SU-DHL-6 (cell line): ENCODE measurements at regions not wholly inside any gene's neighbourhood (a gene's known extent, or its start where the extent isn't known, plus 50 kb on each side); places are given as distances from the start of the nearest gene placed in this dataset.

ENCODE experiments used
- H2AFZ ChIP-seq: fragments of 200-600 bp; sonication (generic); 2 replicates; pipeline ENCODE4 v1.6.1; 2014; ENCODE audit warnings: low read depth, mild to moderate bottlenecking, moderate library complexity, mixed read lengths, antibody characterized with exemption, low read length; ENCODE audit not compliant: severe bottlenecking
- H3F3A ChIP-seq: fragments of 200-600 bp; shearing (Covaris generic); 2 replicates; pipeline ENCODE4 v1.6.0; 2016; ENCODE audit warnings: antibody characterized with exemption, mild to moderate bottlenecking; ENCODE audit not compliant: insufficient read depth
- H3K27ac ChIP-seq: fragments of 200-600 bp; sonication (generic); 2 replicates; pipeline ENCODE4 v1.5.1; 2016; ENCODE audit warnings: low read depth, mild to moderate bottlenecking, low read length, moderate library complexity, mixed read lengths
- H3K27me3 ChIP-seq: fragments of 200-600 bp; sonication (generic), shearing (Covaris generic); 2 replicates; pipeline ENCODE4 v1.6.0; 2014; ENCODE audit warnings: mild to moderate bottlenecking, low read length
- H3K36me3 ChIP-seq: fragments of 200-600 bp; sonication (generic); 2 replicates; pipeline ENCODE4 v1.6.1; 2014; ENCODE audit warnings: mild to moderate bottlenecking, low read length, mixed read lengths
- H3K4me2 ChIP-seq: fragments of 300-600, 200-600 bp; shearing (Covaris generic), sonication (generic); 2 replicates; pipeline ENCODE4 v1.6.0; 2014; ENCODE audit warnings: low read length, low read depth, mild to moderate bottlenecking; ENCODE audit not compliant: poor library complexity, severe bottlenecking
- H3K4me3 ChIP-seq: fragments of 200-600 bp; sonication (generic); 2 replicates; pipeline ENCODE4 v1.5.1; 2014; ENCODE audit warnings: antibody characterized with exemption, low read length, mild to moderate bottlenecking, mixed read lengths; ENCODE audit not compliant: insufficient read depth, poor library complexity, severe bottlenecking
- H3K79me2 ChIP-seq: fragments of 200-600 bp; sonication (generic); 2 replicates; pipeline ENCODE4 v1.6.1; 2014; ENCODE audit warnings: mild to moderate bottlenecking, low read length, moderate library complexity; ENCODE audit not compliant: insufficient read depth
- H3K9ac ChIP-seq: fragments of 200-600 bp; sonication (generic); 2 replicates; pipeline ENCODE4 v1.7.0; 2014; ENCODE audit warnings: mild to moderate bottlenecking, low read length
- H3K9me2 ChIP-seq: fragments of 200-600 bp; sonication (generic); replicated peaks from 2 replicates; pipeline ENCODE4 v1.6.1; 2014; ENCODE audit warnings: low read length; ENCODE audit not compliant: insufficient read depth
- H3K9me3 ChIP-seq: fragments of 200-600 bp; sonication (generic); 2 replicates; pipeline ENCODE4 v1.6.1; 2014; ENCODE audit warnings: low read length, mixed read lengths; ENCODE audit not compliant: insufficient read depth
- H4K20me1 ChIP-seq: fragments of 200-600 bp; sonication (generic); 2 replicates; pipeline ENCODE4 v1.6.1; 2014; ENCODE audit warnings: low read depth, mild to moderate bottlenecking, antibody characterized with exemption, low read length, moderate library complexity, mixed read lengths
- CTCF ChIP-seq: fragments of 200-600 bp; sonication (generic); IDR thresholded peaks from one replicate; pipeline ENCODE4 v1.5.1; 2017; ENCODE audit warnings: antibody characterized with exemption, mild to moderate bottlenecking, low read length, moderate library complexity; ENCODE audit not compliant: insufficient read depth, poor library complexity, severe bottlenecking
- EZH2phosphoT487 ChIP-seq: fragments of 200-600 bp; sonication (generic), shearing (Covaris generic); conservative IDR thresholded peaks from 2 replicates; pipeline ENCODE4 v1.6.1; 2018; ENCODE audit warnings: mild to moderate bottlenecking, antibody characterized with exemption, low read length, moderate library complexity, mixed read lengths

- TF ChIP-seq EZH2phosphoT487 = no peak
- no peak for TF ChIP-seq CTCF
- no peak overlapping the region for H3K4me3 ChIP-seq
- H3K9me2 ChIP-seq = no peaks in the 10 kb centered on the region
- H3K27me3 ChIP-seq = no peaks in the 10 kb centered on the region
- H3K9me3 ChIP-seq = no peaks in the 10 kb centered on the region
- no peaks in the 10 kb centered on the region for H3K36me3 ChIP-seq
- no peaks in the 10 kb centered on the region for H4K20me1 ChIP-seq
- H3K9ac ChIP-seq = no peak overlapping the region
- H3K4me2 ChIP-seq = no peak overlapping the region
- H3K79me2 ChIP-seq = no peaks in the 10 kb centered on the region
- no peak overlapping the region for H2AFZ ChIP-seq
- H3K27ac ChIP-seq = no peak overlapping the region
- H3F3A ChIP-seq = no peaks in the 10 kb centered on the region
These were observed 402.4 kb upstream of the PDZRN3 start for GRCh38 chr3:74027121-74027520.

GRCh38 chr3:74023395-74023794 is 398.7 kb upstream of the PDZRN3 start:
- no peak for TF ChIP-seq CTCF
- no peak for TF ChIP-seq EZH2phosphoT487
- no peaks in the 10 kb centered on the region for H3F3A ChIP-seq
- no peak overlapping the region for H3K9ac ChIP-seq
- H3K27me3 ChIP-seq = no peaks in the 10 kb centered on the region
- no peak overlapping the region for H3K4me2 ChIP-seq
- no peaks in the 10 kb centered on the region for H4K20me1 ChIP-seq
- no peak overlapping the region for H2AFZ ChIP-seq
- no peak overlapping the region for H3K27ac ChIP-seq
- H3K9me2 ChIP-seq = no peaks in the 10 kb centered on the region
- H3K9me3 ChIP-seq = no peaks in the 10 kb centered on the region
- no peaks in the 10 kb centered on the region for H3K36me3 ChIP-seq
- no peaks in the 10 kb centered on the region for H3K79me2 ChIP-seq
- no peak overlapping the region for H3K4me3 ChIP-seq

GRCh38 chr3:74021449-74021848 is 396.7 kb upstream of the PDZRN3 start:
- Histone ChIP-seq H3K27ac (no peak overlapping the region), H3K9me2 (no peaks in the 10 kb centered on the region), H3K9me3 (no peaks in the 10 kb centered on the region), H3K9ac (no peak overlapping the region), H3K79me2 (no peaks in the 10 kb centered on the region), H3K4me2 (no peak overlapping the region), H4K20me1 (no peaks in the 10 kb centered on the region), H3K4me3 (no peak overlapping the region), H3K27me3 (no peaks in the 10 kb centered on the region), H3K36me3 (no peaks in the 10 kb centered on the region), H3F3A (no peaks in the 10 kb centered on the region), H2AFZ (no peak overlapping the region)
- TF ChIP-seq EZH2phosphoT487 = no peak
- no peak for TF ChIP-seq CTCF
